Heart left ventricle (tissue), 13 donors: ENCODE measurements at regions not wholly inside any gene's neighbourhood (a gene's known extent, or its start where the extent isn't known, plus 50 kb on each side); places are given as distances from the start of the nearest gene placed in this dataset.

Experiments used
- CTCF ChIP-seq, 12 donors: fragments of 200-600 bp; sonication (generic) in 4 of 12; IDR thresholded peaks; one replicate each; pipeline versions ENCODE4 v1.5.0 to v1.8.0; 2018 to 2022; ENCODE audit warnings: antibody characterized with exemption in 12 of 12, mild to moderate bottlenecking in 5 of 12
- POLR2A ChIP-seq, 2 donors: fragments of 450-650 bp; IDR thresholded peaks; one replicate each; pipeline ENCODE4 v1.6.1; 2017; ENCODE audit warnings: antibody characterized with exemption in 2 of 2, mild to moderate bottlenecking in 2 of 2, moderate library complexity in 2 of 2
- donor health status: ischemic (EF 13 %, LVEDD 7.1; RV severe dilation, severe dysfunction).
- donor health status: DM: no; HTN: yes; CAD: no.
- donor health status: DM: no; HTN: no; CAD: no.
- donor health status: ischemic (EF 25% LVEDD 6.9; RV normal size, moderate dysfunction).
- donor health status: ischemic (EF 25% LVEDD 5.7; RV mildly dilated, moderate dysfunction).
- donor health status: ischemic (EF 35%, LVEDD 5.7; RV mildly dilated, moderate dysfunction).
- donor health status: nonischemic (EF 11% LVEDD 7.7; RV severe dilation, severe dysfunction).
- donor health status: DM: yes; HTN: yes; CAD: no.
- donor health status: PGD.
- donor health status: ischemic (EF 29% LVEDD 5.4; RV normal size, mild dysfunction).
- donor health status: nonischemic (EF 23%, LVEDD 6.1; RV moderate dilation, normal function).

GRCh38 chr3:31050296-31050695, 155.8 kb upstream of the GADL1 start:
- TF ChIP-seq POLR2A (IDR thresholded peaks at IDR 0.05): no peak
- TF ChIP-seq CTCF (IDR thresholded peaks at IDR 0.05): no peak
